Stomach (tissue), 8 donors: ENCODE measurements at regions not wholly inside any gene's neighbourhood (a gene's known extent, or its start where the extent isn't known, plus 50 kb on each side); places are given as distances from the start of the nearest gene placed in this dataset.

Experiments used
- DNase-seq, 2 donors: peaks; one replicate each; pipeline versions ENCODE4 v3.0.0 to v3.0.0-alpha.2; 2013 to 2019
- H3K27ac ChIP-seq, 5 donors: fragments of 200-600 bp in 4 of 5; sonication (generic) in 4 of 5; one replicate each; pipeline ENCODE4 v1.5.1; 2013 to 2019; ENCODE audit warnings: mild to moderate bottlenecking in 1 of 5, moderate library complexity in 1 of 5
- H3K27me3 ChIP-seq, 3 donors: fragments of 200-600 bp; sonication (generic); one replicate each; pipeline ENCODE4 v1.5.1; 2017 to 2019; ENCODE audit warnings: mixed run types in 1 of 3
- H3K36me3 ChIP-seq, 4 donors: fragments of 200-600 bp; sonication (generic); 1 replicate in 3 of 4; 2 replicates in 1 of 4; pipeline ENCODE4 v1.5.1; 2016 to 2019
- H3K4me1 ChIP-seq, 4 donors: fragments of 200-600 bp; sonication (generic); one replicate each; pipeline ENCODE4 v1.5.1; 2016 to 2019
- H3K4me3 ChIP-seq, 4 donors: fragments of 200-600 bp; sonication (generic) in 3 of 4; one replicate each; pipeline ENCODE4 v1.5.1; 2016 to 2019; ENCODE audit warnings: mild to moderate bottlenecking in 1 of 4
- H3K9me3 ChIP-seq, 4 donors: fragments of 200-600 bp; sonication (generic); one replicate each; pipeline ENCODE4 v1.5.1; 2016 to 2019
- CTCF ChIP-seq, 7 experiments: fragments of 450-650 bp in 4 of 7; fragments of 200-600 bp in 3 of 7; sonication (generic) in 3 of 7; IDR thresholded peaks; one replicate each; pipeline ENCODE4 v1.5.1; 2016 to 2019; ENCODE audit warnings: antibody characterized with exemption in 7 of 7, control low read depth in 2 of 7, mild to moderate bottlenecking in 1 of 7
- EP300 ChIP-seq: sonication (generic); formaldehyde crosslinking; IDR thresholded peaks from one replicate; pipeline ENCODE4 v1.6.1; 2017; ENCODE audit warnings: antibody characterized with exemption
- POLR2A ChIP-seq, 4 donors: fragments of 450-650 bp; IDR thresholded peaks; one replicate each; pipeline ENCODE4 v1.6.1; 2016; ENCODE audit warnings: antibody characterized with exemption in 4 of 4, control low read depth in 2 of 4, mild to moderate bottlenecking in 1 of 4, moderate library complexity in 1 of 4
- POLR2AphosphoS5 ChIP-seq, 3 donors: sonication (generic); formaldehyde crosslinking; IDR thresholded peaks; one replicate each; pipeline ENCODE4 v1.6.1; 2016; ENCODE audit warnings: antibody characterized with exemption in 3 of 3
- WGBS, 5 donors: extraction: QIAGEN DNeasy Blood & Tissue Kit in 3 of 5; methylation state at CpG; one replicate each; pipeline versions ENCODE4 v1.1.5 to v1.1.7; 2013 to 2018; 5-methylcytosine and 5-hydroxymethylcytosine counted together
- intact Hi-C: fragments of 100-400 bp; cut with DNase I; formaldehyde crosslinking; loops from one replicate; pipeline ENCODE4 v1.15.1; 2023; ENCODE audit warnings: low total_unique reads
- donor health status: healthy with polysubstance abuse.
- donor health status: Bipolar disorder and iron deficiency.
- donor health status: healthy.

- H3K27me3 ChIP-seq, result no peaks in the 10 kb centered on the region
- intact Hi-C loops, result no loop called here
- WGBS, 5 donors, result 76 to 94% (median 83%) methylated on average over 3 of the region's 3 CpGs
Observed at GRCh38 chr10:120335553-120335952, 121.5 kb upstream of the PLPP4 start.

GRCh38 chr10:120336306-120336910 lies 120.6 kb upstream of the PLPP4 start:
- no peak overlapping the region for H3K27ac ChIP-seq
- no peaks in the 10 kb centered on the region for H3K9me3 ChIP-seq
- no peak for DNase-seq
- no peak for TF ChIP-seq POLR2A (IDR thresholded peaks at IDR 0.05)
- H3K4me3 ChIP-seq, result no peak overlapping the region
- no peaks in the 10 kb centered on the region for H3K27me3 ChIP-seq
- intact Hi-C loops, result no loop called here
- H3K36me3 ChIP-seq, result no peaks in the 10 kb centered on the region
- no peaks in the 10 kb centered on the region for H3K4me1 ChIP-seq

More at GRCh38 chr10:120335553-120335952, 121.5 kb upstream of the PLPP4 start:
- DNase-seq, result no peak
- no peaks in the 10 kb centered on the region for H3K4me1 ChIP-seq
- H3K9me3 ChIP-seq, result no peaks in the 10 kb centered on the region
- H3K4me3 ChIP-seq, result no peak overlapping the region
- H3K36me3 ChIP-seq, result no peaks in the 10 kb centered on the region
- TF ChIP-seq POLR2AphosphoS5 (IDR thresholded peaks at IDR 0.05) (no peak), EP300 (no peak), CTCF (IDR thresholded peaks at IDR 0.05) (no peak), POLR2A (IDR thresholded peaks at IDR 0.05) (no peak)
- no peak overlapping the region for H3K27ac ChIP-seq

GRCh38 chr10:120336911-120337540 lies 120.0 kb upstream of the PLPP4 start:
- WGBS, 5 donors, result 4 to 12% (median 8%) methylated on average over 4 of the region's 4 CpGs
- TF ChIP-seq CTCF (IDR thresholded peaks at IDR 0.05), result peak in 5 of 7 experiments; percentile 49 to 79 (median 74)
- no peak for TF ChIP-seq POLR2A (IDR thresholded peaks at IDR 0.05)
- H3K4me3 ChIP-seq, result no peak overlapping the region
- H3K27ac ChIP-seq, result no peak overlapping the region
- H3K4me1 ChIP-seq, result no peaks in the 10 kb centered on the region
- intact Hi-C loops, result no loop called here
- no peaks in the 10 kb centered on the region for H3K27me3 ChIP-seq
- H3K9me3 ChIP-seq, result no peaks in the 10 kb centered on the region
- DNase-seq, result peak; percentile 70 to 73
- H3K36me3 ChIP-seq, result no peaks in the 10 kb centered on the region

GRCh38 chr10:120342115-120342714 lies 114.8 kb upstream of the PLPP4 start:
- no peaks in the 10 kb centered on the region for H3K36me3 ChIP-seq
- WGBS, 5 donors, result 35 to 49% (median 40%) methylated on average over 7 of the region's 7 CpGs
- H3K27me3 ChIP-seq, result no peaks in the 10 kb centered on the region
- TF ChIP-seq EP300, result no peak
- no peak for TF ChIP-seq POLR2A (IDR thresholded peaks at IDR 0.05)
- TF ChIP-seq POLR2AphosphoS5 (IDR thresholded peaks at IDR 0.05), result no peak
- no peak for TF ChIP-seq CTCF (IDR thresholded peaks at IDR 0.05)
- intact Hi-C loops, result no loop called here
- H3K27ac ChIP-seq, result no peak overlapping the region
- H3K4me1 ChIP-seq, result no peaks in the 10 kb centered on the region
- no peak for DNase-seq
- H3K9me3 ChIP-seq, result no peaks in the 10 kb centered on the region
- H3K4me3 ChIP-seq, result no peak overlapping the region

GRCh38 chr10:120345186-120345585 lies 111.8 kb upstream of the PLPP4 start:
- intact Hi-C loops, result no loop called here
- no peak for DNase-seq
- Histone ChIP-seq H3K27me3 (peaks cover 0 to 12% (median 0%) of the 10 kb centered on the region in 3 donors), H3K27ac (no peak overlapping the region), H3K4me1 (no peaks in the 10 kb centered on the region), H3K36me3 (no peaks in the 10 kb centered on the region), H3K4me3 (no peak overlapping the region), H3K9me3 (no peaks in the 10 kb centered on the region)
- no peak for TF ChIP-seq CTCF (IDR thresholded peaks at IDR 0.05)
- no peak for TF ChIP-seq POLR2AphosphoS5 (IDR thresholded peaks at IDR 0.05)
- TF ChIP-seq EP300, result no peak
- 62 to 92% (median 84%) methylated on average over 2 of the region's 2 CpGs for WGBS, 5 donors
